HUES48 (cell line): ENCODE measurements at regions not wholly inside any gene's neighbourhood (a gene's known extent, or its start where the extent isn't known, plus 50 kb on each side); places are given as distances from the start of the nearest gene placed in this dataset.

Source experiments
- H3K27ac ChIP-seq: one replicate; pipeline ENCODE4 v1.7.0; 2013; ENCODE audit warnings: low read depth, low read length, inconsistent platforms
- H3K27me3 ChIP-seq: 2 replicates; pipeline ENCODE4 v1.6.1; 2013; ENCODE audit warnings: mild to moderate bottlenecking, low read length; ENCODE audit not compliant: control insufficient read depth, insufficient read depth
- H3K36me3 ChIP-seq: 2 replicates; pipeline ENCODE4 v1.6.1; 2013; ENCODE audit warnings: low read length; ENCODE audit not compliant: control insufficient read depth, insufficient read depth
- H3K4me1 ChIP-seq: 2 replicates; pipeline ENCODE4 v1.6.1; 2013; ENCODE audit warnings: mild to moderate bottlenecking, low read length; ENCODE audit not compliant: control insufficient read depth, insufficient read depth
- H3K4me3 ChIP-seq: 2 replicates; pipeline ENCODE4 v1.5.1; 2013; ENCODE audit warnings: mild to moderate bottlenecking, low read depth, low read length
- H3K9ac ChIP-seq: 2 replicates; pipeline ENCODE4 v1.6.1; 2013; ENCODE audit warnings: mild to moderate bottlenecking, low read depth, low read length, moderate library complexity
- H3K9me3 ChIP-seq: 2 replicates; pipeline ENCODE4 v1.6.1; 2013; ENCODE audit warnings: low read length; ENCODE audit not compliant: control insufficient read depth, insufficient read depth

- H3K27ac ChIP-seq = no peak overlapping the region
- H3K9me3 ChIP-seq = peaks cover 10% of the 10 kb centered on the region; the same call in 1 of the 2 replicates
- H3K9ac ChIP-seq = no peak overlapping the region
- H3K4me3 ChIP-seq = no peak overlapping the region
- peaks cover 3% of the 10 kb centered on the region; the same call in 1 of the 2 replicates for H3K27me3 ChIP-seq
- H3K36me3 ChIP-seq = no peaks in the 10 kb centered on the region
- no peaks in the 10 kb centered on the region for H3K4me1 ChIP-seq
These were observed 68.7 kb upstream of the NPTX2 start for GRCh38 chr7:98548370-98548769.

GRCh38 chr7:98541101-98541500 lies 76.0 kb upstream of the NPTX2 start:
- H3K9ac ChIP-seq = no peak overlapping the region
- no peak overlapping the region for H3K27ac ChIP-seq
- H3K9me3 ChIP-seq = no peaks in the 10 kb centered on the region
- H3K4me3 ChIP-seq = no peak overlapping the region
- H3K36me3 ChIP-seq = no peaks in the 10 kb centered on the region
- H3K27me3 ChIP-seq = no peaks in the 10 kb centered on the region
- no peaks in the 10 kb centered on the region for H3K4me1 ChIP-seq

GRCh38 chr7:98539865-98540264 lies 77.2 kb upstream of the NPTX2 start:
- Histone ChIP-seq H3K36me3 (no peaks in the 10 kb centered on the region), H3K27me3 (no peaks in the 10 kb centered on the region), H3K9me3 (no peaks in the 10 kb centered on the region), H3K9ac (no peak overlapping the region), H3K27ac (no peak overlapping the region), H3K4me1 (no peaks in the 10 kb centered on the region), H3K4me3 (no peak overlapping the region)

GRCh38 chr7:98536803-98537202 lies 80.3 kb upstream of the NPTX2 start:
- no peak overlapping the region for H3K9ac ChIP-seq
- H3K4me1 ChIP-seq = no peaks in the 10 kb centered on the region
- H3K27ac ChIP-seq = no peak overlapping the region
- no peaks in the 10 kb centered on the region for H3K36me3 ChIP-seq
- no peaks in the 10 kb centered on the region for H3K9me3 ChIP-seq
- no peaks in the 10 kb centered on the region for H3K27me3 ChIP-seq
- H3K4me3 ChIP-seq = no peak overlapping the region

- Histone ChIP-seq H3K4me1 (no peaks in the 10 kb centered on the region), H3K27me3 (no peaks in the 10 kb centered on the region)
These were observed 82.6 kb upstream of the NPTX2 start for GRCh38 chr7:98534493-98534892.

GRCh38 chr7:98531717-98532116 lies 85.4 kb upstream of the NPTX2 start:
- Histone ChIP-seq H3K27me3 (no peaks in the 10 kb centered on the region), H3K36me3 (no peaks in the 10 kb centered on the region), H3K9ac (no peak overlapping the region)

More at GRCh38 chr7:98534493-98534892, 82.6 kb upstream of the NPTX2 start:
- H3K36me3 ChIP-seq = no peaks in the 10 kb centered on the region
- no peak overlapping the region for H3K27ac ChIP-seq
- no peak overlapping the region for H3K9ac ChIP-seq
- H3K9me3 ChIP-seq = 0 out of 2 replicates have a peak, but pooled peaks cover 2% of the 10 kb centered on the region
- no peak overlapping the region for H3K4me3 ChIP-seq

GRCh38 chr7:98528079-98528478 lies 89.0 kb upstream of the NPTX2 start:
- no peak overlapping the region for H3K9ac ChIP-seq
- no peak overlapping the region for H3K27ac ChIP-seq
- no peaks in the 10 kb centered on the region for H3K4me1 ChIP-seq
- no peak overlapping the region for H3K4me3 ChIP-seq
- no peaks in the 10 kb centered on the region for H3K36me3 ChIP-seq
- no peaks in the 10 kb centered on the region for H3K27me3 ChIP-seq
- peaks cover 12% of the 10 kb centered on the region; the same call in 1 of the 2 replicates for H3K9me3 ChIP-seq

More at GRCh38 chr7:98531717-98532116, 85.4 kb upstream of the NPTX2 start:
- no peak overlapping the region for H3K4me3 ChIP-seq
- no peak overlapping the region for H3K27ac ChIP-seq
- H3K4me1 ChIP-seq = no peaks in the 10 kb centered on the region
- H3K9me3 ChIP-seq = 0 out of 2 replicates have a peak, but pooled peaks cover 2% of the 10 kb centered on the region

GRCh38 chr7:98526059-98526458 lies 91.0 kb upstream of the NPTX2 start:
- H3K9me3 ChIP-seq = peaks cover 13% of the 10 kb centered on the region; the same call in 1 of the 2 replicates
- H3K27me3 ChIP-seq = no peaks in the 10 kb centered on the region
- no peak overlapping the region for H3K9ac ChIP-seq
- H3K36me3 ChIP-seq = no peaks in the 10 kb centered on the region
- H3K4me3 ChIP-seq = no peak overlapping the region
- H3K4me1 ChIP-seq = no peaks in the 10 kb centered on the region
- H3K27ac ChIP-seq = no peak overlapping the region

- H3K27ac ChIP-seq = no peak overlapping the region
- H3K4me3 ChIP-seq = no peak overlapping the region
- no peaks in the 10 kb centered on the region for H3K36me3 ChIP-seq
- no peaks in the 10 kb centered on the region for H3K27me3 ChIP-seq
- no peaks in the 10 kb centered on the region for H3K4me1 ChIP-seq
- H3K9ac ChIP-seq = no peak overlapping the region
- peaks cover 13% of the 10 kb centered on the region; the same call in 1 of the 2 replicates for H3K9me3 ChIP-seq
These were observed 95.9 kb upstream of the NPTX2 start for GRCh38 chr7:98521089-98521692.

GRCh38 chr7:98520356-98520951 lies 96.6 kb upstream of the NPTX2 start:
- Histone ChIP-seq H3K36me3 (no peaks in the 10 kb centered on the region), H3K9me3 (peaks cover 13% of the 10 kb centered on the region; the same call in 1 of the 2 replicates), H3K27me3 (no peaks in the 10 kb centered on the region), H3K4me3 (no peak overlapping the region), H3K27ac (no peak overlapping the region), H3K4me1 (no peaks in the 10 kb centered on the region), H3K9ac (no peak overlapping the region)

- Histone ChIP-seq H3K27me3 (no peaks in the 10 kb centered on the region), H3K4me3 (no peak overlapping the region), H3K4me1 (no peaks in the 10 kb centered on the region), H3K9me3 (peaks cover 6% of the 10 kb centered on the region; the same call in 1 of the 2 replicates), H3K27ac (no peak overlapping the region), H3K9ac (no peak overlapping the region), H3K36me3 (no peaks in the 10 kb centered on the region)
These were observed 98.7 kb upstream of the NPTX2 start for GRCh38 chr7:98518159-98518947.
